Esophagus squamous epithelium (tissue), 5 donors: ENCODE measurements at regions not wholly inside any gene's neighbourhood (a gene's known extent, or its start where the extent isn't known, plus 50 kb on each side); places are given as distances from the start of the nearest gene placed in this dataset.

ENCODE experiments used
- DNase-seq: peaks from one replicate; lab custom pipeline; 2025; lab: John Stamatoyannopoulos, UW
- H3K27ac ChIP-seq, 4 donors: fragments of 200-600 bp; sonication (generic); one replicate each; pipeline ENCODE4 v1.5.1; 2016 to 2019; ENCODE audit warnings: mild to moderate bottlenecking in 1 of 4
- H3K27me3 ChIP-seq, 4 donors: fragments of 200-600 bp; sonication (generic); 1 replicate in 3 of 4; 2 replicates in 1 of 4; pipeline versions ENCODE4 v1.5.1 to v1.6.0; 2017 to 2021; ENCODE audit warnings: antibody characterized with exemption in 1 of 4
- H3K36me3 ChIP-seq, 3 donors: fragments of 200-600 bp; sonication (generic); one replicate each; pipeline ENCODE4 v1.5.1; 2016 to 2019
- H3K4me1 ChIP-seq, 3 donors: fragments of 200-600 bp; sonication (generic); one replicate each; pipeline ENCODE4 v1.5.1; 2017 to 2019
- H3K4me3 ChIP-seq, 4 donors: fragments of 200-600 bp; sonication (generic); 1 replicate in 3 of 4; 2 replicates in 1 of 4; pipeline ENCODE4 v1.5.1; 2016 to 2019; ENCODE audit warnings: mild to moderate bottlenecking in 2 of 4, moderate library complexity in 1 of 4
- H3K9me3 ChIP-seq, 3 donors: fragments of 200-600 bp; sonication (generic); one replicate each; pipeline ENCODE4 v1.5.1; 2016 to 2019
- POLR2A ChIP-seq, 4 donors: fragments of 450-650 bp; IDR thresholded peaks; one replicate each; pipeline ENCODE4 v1.6.1; 2017; ENCODE audit warnings: antibody characterized with exemption in 4 of 4, mild to moderate bottlenecking in 4 of 4, moderate library complexity in 3 of 4
- WGBS, 2 donors: methylation state at CpG; one replicate each; pipeline ENCODE4 v1.1.5; 2018; 5-methylcytosine and 5-hydroxymethylcytosine counted together
- intact Hi-C: fragments of 100-400 bp; cut with DNase I; formaldehyde crosslinking; loops from one replicate; pipeline ENCODE4 v1.15.0; 2022
- TF ChIP-seq, protein P1 (sequence below), 6 experiments: fragments of 450-650 bp in 4 of 6; fragments of 200-600 bp in 2 of 6; sonication (generic) in 2 of 6; IDR thresholded peaks; one replicate each; pipeline ENCODE4 v1.5.1; 2016 to 2019; ENCODE audit warnings: antibody characterized with exemption in 6 of 6, mild to moderate bottlenecking in 4 of 6, moderate library complexity in 4 of 6
- donor health status: DM: yes; HTN: yes; CAD: no.

DNA sequence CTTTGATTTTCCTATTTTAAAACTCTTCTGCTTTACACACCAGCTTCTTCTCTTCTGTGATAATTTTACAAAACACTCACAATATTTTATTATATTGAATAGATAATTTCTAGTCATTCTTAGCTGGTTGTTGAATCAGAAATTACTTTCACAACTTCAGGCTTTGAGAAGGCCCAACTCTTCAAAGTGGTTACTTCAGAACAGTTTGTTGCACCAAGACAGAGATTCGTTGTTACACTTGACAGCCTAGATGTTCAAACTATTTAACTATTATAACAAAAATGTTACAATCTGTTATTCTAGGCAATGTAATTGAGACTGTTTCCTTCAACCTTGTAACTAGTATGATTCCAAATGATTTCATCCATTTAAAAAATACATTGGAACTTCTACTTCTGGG, 333.2 kb upstream of the CHORDC1 start:
- Histone ChIP-seq H3K27me3 (no peaks in the 10 kb centered on the region), H3K4me3 (no peak overlapping the region), H3K4me1 (no peaks in the 10 kb centered on the region), H3K27ac (no peak overlapping the region), H3K9me3 (no peaks in the 10 kb centered on the region), H3K36me3 (no peaks in the 10 kb centered on the region)
- intact Hi-C loops = no loop called here
- DNase-seq = no peak
- 47 to 52% methylated on average over 1 of the region's 1 CpG for WGBS, 2 donors
- TF ChIP-seq, protein P1, sequence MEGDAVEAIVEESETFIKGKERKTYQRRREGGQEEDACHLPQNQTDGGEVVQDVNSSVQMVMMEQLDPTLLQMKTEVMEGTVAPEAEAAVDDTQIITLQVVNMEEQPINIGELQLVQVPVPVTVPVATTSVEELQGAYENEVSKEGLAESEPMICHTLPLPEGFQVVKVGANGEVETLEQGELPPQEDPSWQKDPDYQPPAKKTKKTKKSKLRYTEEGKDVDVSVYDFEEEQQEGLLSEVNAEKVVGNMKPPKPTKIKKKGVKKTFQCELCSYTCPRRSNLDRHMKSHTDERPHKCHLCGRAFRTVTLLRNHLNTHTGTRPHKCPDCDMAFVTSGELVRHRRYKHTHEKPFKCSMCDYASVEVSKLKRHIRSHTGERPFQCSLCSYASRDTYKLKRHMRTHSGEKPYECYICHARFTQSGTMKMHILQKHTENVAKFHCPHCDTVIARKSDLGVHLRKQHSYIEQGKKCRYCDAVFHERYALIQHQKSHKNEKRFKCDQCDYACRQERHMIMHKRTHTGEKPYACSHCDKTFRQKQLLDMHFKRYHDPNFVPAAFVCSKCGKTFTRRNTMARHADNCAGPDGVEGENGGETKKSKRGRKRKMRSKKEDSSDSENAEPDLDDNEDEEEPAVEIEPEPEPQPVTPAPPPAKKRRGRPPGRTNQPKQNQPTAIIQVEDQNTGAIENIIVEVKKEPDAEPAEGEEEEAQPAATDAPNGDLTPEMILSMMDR (IDR thresholded peaks at IDR 0.05) = no peak
- no peak for TF ChIP-seq POLR2A (IDR thresholded peaks at IDR 0.05)

GRCh38 chr11:90555477-90555876, 332.6 kb upstream of the CHORDC1 start:
- H3K27ac ChIP-seq = no peak overlapping the region
- no peak for DNase-seq
- TF ChIP-seq POLR2A (IDR thresholded peaks at IDR 0.05) = no peak
- intact Hi-C loops = no loop called here
- H3K4me1 ChIP-seq = no peaks in the 10 kb centered on the region
- no peak overlapping the region for H3K4me3 ChIP-seq
- H3K27me3 ChIP-seq = no peaks in the 10 kb centered on the region
- no peaks in the 10 kb centered on the region for H3K9me3 ChIP-seq
- WGBS, 2 donors = 29 to 42% methylated on average over 2 of the region's 2 CpGs
- H3K36me3 ChIP-seq = no peaks in the 10 kb centered on the region

DNA sequence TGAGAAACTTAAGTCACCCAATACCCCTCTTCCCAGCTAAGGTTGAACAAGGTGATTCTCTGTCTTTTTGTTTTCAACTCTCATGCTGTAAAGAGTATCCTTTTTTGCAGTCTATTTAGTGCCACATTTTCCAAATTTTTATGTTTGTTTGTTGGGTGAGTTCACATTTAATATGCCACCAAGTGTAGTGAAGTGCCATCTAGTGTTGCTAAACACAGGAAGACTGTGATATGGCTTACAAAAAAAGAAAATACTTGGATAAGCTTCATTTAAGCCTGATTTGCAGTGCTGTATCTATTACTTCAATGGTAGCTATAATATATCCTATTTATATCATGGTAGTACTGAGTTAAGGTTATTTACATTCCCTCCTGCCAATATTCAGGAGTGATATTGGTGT, 319.2 kb upstream of the CHORDC1 start:
- TF ChIP-seq, protein P1 (IDR thresholded peaks at IDR 0.05) = no peak
- TF ChIP-seq POLR2A (IDR thresholded peaks at IDR 0.05) = no peak
- Histone ChIP-seq H3K36me3 (no peaks in the 10 kb centered on the region), H3K4me3 (no peak overlapping the region), H3K27ac (no peak overlapping the region), H3K27me3 (no peaks in the 10 kb centered on the region), H3K4me1 (no peaks in the 10 kb centered on the region), H3K9me3 (no peaks in the 10 kb centered on the region)
- DNase-seq = no peak
- intact Hi-C loops = no loop called here

DNA sequence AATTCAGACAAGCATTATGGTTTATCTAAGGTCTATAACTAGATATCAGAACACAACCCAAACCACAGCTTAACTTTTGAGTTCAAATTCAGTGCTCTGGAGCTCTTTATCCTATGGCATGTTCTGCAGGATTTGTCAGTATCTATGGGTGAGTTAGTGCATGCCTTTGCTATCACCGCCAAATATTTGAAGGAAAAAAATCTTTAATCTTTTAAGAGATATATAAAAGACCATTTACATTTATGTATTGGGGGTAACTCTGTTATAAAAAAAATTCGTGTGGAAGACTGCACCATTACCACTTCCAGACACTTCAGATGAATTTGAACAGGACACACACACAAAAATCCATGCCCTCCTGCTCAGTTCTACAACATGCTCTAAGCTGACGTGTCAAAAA, 313.5 kb upstream of the CHORDC1 start:
- 28 to 49% methylated on average over 3 of the region's 3 CpGs for WGBS, 2 donors
- intact Hi-C loops = no loop called here

GRCh38 chr11:90532125-90532524, 309.3 kb upstream of the CHORDC1 start:
- Histone ChIP-seq H3K9me3 (no peaks in the 10 kb centered on the region), H3K4me1 (no peaks in the 10 kb centered on the region), H3K4me3 (no peak overlapping the region), H3K27ac (no peak overlapping the region), H3K27me3 (no peaks in the 10 kb centered on the region), H3K36me3 (no peaks in the 10 kb centered on the region)
- intact Hi-C loops = no loop called here
- no peak for DNase-seq
- TF ChIP-seq POLR2A (IDR thresholded peaks at IDR 0.05) = no peak
- TF ChIP-seq, protein P1 (IDR thresholded peaks at IDR 0.05) = no peak

More for the DNA sequence above, 313.5 kb upstream of the CHORDC1 start:
- no peak for DNase-seq
- no peak overlapping the region for H3K27ac ChIP-seq
- H3K9me3 ChIP-seq = no peaks in the 10 kb centered on the region
- H3K4me1 ChIP-seq = no peaks in the 10 kb centered on the region
- H3K36me3 ChIP-seq = no peaks in the 10 kb centered on the region
- no peak overlapping the region for H3K4me3 ChIP-seq
- no peaks in the 10 kb centered on the region for H3K27me3 ChIP-seq
- TF ChIP-seq, protein P1 (IDR thresholded peaks at IDR 0.05) = no peak
- TF ChIP-seq POLR2A (IDR thresholded peaks at IDR 0.05) = no peak

DNA sequence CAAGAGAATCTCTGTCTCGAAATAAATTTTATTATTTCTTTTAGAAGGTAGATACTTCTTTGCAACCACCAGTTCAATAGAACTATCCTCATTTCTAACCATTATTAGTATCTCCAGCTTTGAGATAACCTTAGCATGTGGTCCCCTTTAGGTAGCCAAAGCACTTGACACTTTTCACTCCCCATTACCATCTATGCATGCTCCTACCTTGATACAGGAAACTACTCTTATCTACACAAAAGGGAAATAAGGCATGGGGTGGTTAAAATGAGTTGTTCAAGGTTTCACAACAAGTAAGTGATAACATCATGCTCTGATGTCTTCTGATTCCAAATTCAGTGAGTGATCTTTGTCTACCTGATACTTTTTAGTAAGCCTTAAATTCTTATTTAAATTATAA, 308.2 kb upstream of the CHORDC1 start:
- no peak for DNase-seq
- no peaks in the 10 kb centered on the region for H3K36me3 ChIP-seq
- intact Hi-C loops = no loop called here
- 45 to 68% methylated on average over 1 of the region's 1 CpG for WGBS, 2 donors
- no peaks in the 10 kb centered on the region for H3K9me3 ChIP-seq
- H3K4me3 ChIP-seq = no peak overlapping the region
- H3K27me3 ChIP-seq = no peaks in the 10 kb centered on the region
- no peak overlapping the region for H3K27ac ChIP-seq
- no peaks in the 10 kb centered on the region for H3K4me1 ChIP-seq
- TF ChIP-seq POLR2A (IDR thresholded peaks at IDR 0.05) = no peak
- TF ChIP-seq, protein P1 (IDR thresholded peaks at IDR 0.05) = no peak
